HG02610 (cell line): ENCODE measurements at regions not wholly inside any gene's neighbourhood (a gene's known extent, or its start where the extent isn't known, plus 50 kb on each side); places are given as distances from the start of the nearest gene placed in this dataset.
A peak's percentile ranks its signal among the peaks of the same experiment; 100 is the strongest.

Experiments
- ATAC-seq: cut with Tn5 transposase; IDR thresholded peaks from one replicate; pipeline ENCODE4 v1.9.1; 2021; ENCODE audit warnings: mild to moderate bottlenecking, moderate library complexity; ENCODE audit not compliant: unreplicated experiment

DNA sequence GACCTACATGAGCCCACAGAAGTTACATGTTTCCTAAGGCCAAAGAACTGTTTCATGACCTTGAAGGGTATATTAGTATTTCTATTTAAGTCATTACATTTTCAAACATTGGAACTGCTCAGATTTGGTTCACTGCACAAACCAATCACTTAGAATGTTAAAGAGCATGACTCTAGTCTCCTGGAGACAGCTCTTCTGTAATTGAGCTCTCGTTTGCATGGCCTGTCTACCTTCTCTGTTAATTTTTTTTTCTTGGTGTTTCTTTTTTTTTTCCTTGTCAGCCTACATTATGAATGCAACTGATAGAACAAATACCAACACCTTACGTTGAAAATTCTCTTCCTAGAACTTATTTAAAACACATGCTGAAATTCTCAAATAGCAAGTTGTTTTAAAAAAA is 860.2 kb upstream of the MAP3K7 start:
- ATAC-seq, result no peak

DNA sequence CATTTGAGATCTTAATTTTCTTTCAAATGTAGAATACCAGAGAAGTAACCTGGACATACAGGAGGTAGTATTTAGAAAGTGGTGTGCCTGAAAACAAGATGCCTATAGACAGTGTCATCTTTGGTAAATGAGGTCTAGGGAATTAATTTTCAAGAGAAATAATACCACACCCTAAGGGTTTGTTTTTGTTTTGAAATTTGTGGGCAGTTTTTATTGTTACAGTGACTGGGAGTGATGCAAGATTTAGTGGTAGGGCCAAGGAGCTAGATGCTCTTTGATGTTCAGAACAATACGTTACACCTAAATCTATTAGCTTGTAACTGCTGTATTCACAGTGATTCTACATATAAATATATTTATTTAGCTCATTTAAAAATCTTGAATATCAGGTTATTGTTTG is 856.5 kb upstream of the MAP3K7 start:
- ATAC-seq, result no peak

DNA sequence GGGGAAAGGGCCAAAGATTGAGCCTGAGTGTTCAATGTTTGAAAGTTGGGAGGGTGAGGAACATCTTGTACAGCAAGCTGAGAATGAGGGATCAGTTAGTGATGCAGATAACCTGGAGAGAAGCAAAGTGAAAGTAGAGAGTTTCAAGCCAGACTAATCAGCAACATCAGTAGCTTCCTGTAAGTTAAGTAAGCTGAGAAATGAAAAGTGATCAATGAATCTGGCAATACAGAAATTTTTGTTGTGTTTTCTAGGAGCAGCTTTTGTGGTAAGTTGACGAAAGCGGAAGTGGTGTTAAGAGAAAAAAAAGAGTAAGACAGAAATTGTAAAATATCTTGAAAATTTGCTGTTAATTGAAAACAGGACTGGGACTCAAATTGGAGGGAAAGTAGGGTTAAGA is 855.5 kb upstream of the MAP3K7 start:
- ATAC-seq, result peak; percentile 39

- no peak for ATAC-seq
Observed at GRCh38 chr6:91438570-91438969, 851.7 kb upstream of the MAP3K7 start.

GRCh38 chr6:91437315-91437729 is 850.5 kb upstream of the MAP3K7 start:
- ATAC-seq, result no peak

DNA sequence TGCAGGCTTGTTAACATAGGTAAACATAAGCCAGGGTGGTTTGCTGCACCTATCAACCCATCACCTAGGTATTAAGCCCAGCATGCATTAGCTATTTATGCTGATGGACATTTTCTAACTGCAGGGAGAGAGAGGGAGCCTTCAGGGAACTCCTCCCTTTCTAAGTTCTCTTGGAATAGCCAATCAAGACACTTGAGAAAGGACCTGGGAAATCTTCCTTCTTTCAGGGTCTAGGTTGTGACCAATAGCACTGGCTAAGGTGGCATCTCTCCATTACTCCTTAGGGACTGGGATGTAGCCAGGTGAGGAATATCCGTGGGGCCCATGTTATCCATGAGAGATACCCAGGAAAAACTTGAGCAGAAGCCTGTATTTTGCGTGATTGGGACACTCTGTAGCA is 849.6 kb upstream of the MAP3K7 start:
- no peak for ATAC-seq

- ATAC-seq, result peak; percentile 55
Observed at GRCh38 chr6:91435630-91436029, 848.8 kb upstream of the MAP3K7 start.

- ATAC-seq, result no peak
Observed at GRCh38 chr6:91434576-91434975, 847.7 kb upstream of the MAP3K7 start.

DNA sequence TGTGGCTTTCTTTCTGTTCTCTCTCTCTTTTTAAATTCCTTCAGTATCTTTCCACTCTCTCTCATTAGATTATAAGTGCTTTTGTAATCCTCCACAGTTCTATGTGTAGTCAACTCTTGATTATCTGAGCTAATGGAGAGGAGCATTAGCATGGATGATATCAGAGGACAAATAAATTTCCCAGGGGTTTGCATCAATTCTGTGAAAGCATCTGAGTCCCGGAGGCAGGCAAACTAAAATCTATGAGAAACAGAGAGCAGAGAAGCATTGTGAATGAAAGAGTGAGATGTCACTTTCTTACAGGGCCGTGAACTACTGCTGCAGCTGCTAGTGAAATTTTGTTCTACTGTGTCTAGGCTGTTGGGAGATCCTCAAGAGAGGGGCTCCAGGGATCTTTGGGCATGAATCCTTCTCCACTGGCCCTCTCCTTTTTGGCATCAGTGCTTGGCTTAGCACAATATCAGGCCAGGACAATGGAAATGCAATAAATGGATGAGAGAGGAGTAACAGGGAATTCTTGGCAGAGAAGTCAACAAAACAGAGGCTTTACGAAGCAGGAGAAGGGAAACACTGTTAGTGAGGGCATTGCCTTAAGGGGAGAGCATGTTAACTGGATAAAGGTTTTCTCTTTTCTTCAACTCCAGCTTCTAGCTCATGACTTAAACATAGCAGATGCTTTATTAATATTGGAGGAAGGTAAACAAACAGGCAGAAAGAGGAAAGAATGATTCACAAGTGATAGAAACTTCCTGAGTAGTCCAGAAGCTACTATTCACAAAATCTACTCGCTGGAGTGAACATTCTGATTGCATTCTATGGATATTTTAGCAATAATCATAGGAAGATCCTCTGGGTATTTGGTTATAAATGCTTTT is 847.0 kb upstream of the MAP3K7 start:
- ATAC-seq, result no peak

DNA sequence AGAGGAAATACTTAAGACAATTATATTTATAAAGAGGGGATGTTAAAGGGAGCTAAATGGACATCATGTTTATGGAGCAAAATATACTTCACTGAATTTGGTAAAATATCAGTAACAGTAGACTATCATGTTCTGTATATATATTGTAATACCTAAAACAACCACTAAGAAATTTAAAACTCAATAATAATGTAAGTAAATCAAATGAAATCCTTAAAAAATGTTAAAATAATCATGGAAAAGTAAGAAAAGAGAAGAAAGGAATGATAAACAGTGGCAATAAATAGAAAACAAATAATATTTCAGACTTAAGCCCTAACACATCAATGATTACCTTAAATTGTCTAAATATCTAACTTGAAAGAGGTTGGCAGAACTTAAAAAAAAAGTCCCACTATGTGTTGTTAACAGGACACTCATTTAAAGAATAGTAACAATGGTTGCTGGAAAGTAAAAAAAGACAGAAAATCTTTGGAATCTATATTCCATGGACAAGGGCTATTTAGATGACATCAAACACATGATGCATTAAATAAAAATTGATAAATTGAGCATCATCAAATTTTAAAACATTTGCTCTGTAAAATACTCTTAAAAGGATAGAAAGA is 842.2 kb upstream of the MAP3K7 start:
- no peak for ATAC-seq

DNA sequence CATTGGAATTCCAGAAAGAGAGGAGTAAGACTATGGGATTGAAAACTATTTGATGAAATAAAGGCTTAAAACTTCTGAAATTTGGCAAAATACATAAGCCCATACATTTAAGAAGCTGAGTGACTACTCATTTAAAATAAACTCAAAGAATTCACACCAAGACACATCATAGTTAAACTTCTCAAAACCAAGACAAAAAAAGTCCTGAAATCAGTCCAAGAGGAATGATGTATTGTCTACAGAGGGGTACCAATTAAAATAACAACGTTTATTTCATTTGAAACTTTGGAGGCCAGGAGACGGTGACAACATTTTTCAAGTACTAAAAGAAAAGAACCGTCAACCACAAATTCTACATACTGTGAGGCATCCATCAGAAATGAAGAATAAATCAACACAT is 841.4 kb upstream of the MAP3K7 start:
- no peak for ATAC-seq

DNA sequence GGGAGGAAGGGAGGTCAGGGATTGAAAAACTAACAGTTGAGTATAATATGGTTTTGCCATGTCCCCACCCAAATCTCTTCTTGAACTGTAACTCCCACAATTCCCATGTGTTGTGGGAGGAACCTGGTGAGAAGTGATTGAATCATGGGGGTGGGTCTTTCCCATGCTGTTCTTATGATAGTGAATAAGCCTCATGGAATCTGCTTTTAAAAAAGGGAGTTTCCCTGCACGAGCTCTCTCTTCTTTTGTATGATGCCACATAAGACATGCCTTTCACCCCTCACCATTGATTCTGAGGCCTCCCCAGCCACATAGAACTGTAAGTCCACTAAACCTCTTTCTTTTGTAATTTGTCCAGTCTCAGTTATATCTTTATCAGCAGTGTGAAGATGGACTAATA is 833.4 kb upstream of the MAP3K7 start:
- ATAC-seq, result no peak

- ATAC-seq, result no peak
Observed at GRCh38 chr6:91415031-91415605, 828.2 kb upstream of the MAP3K7 start.

- no peak for ATAC-seq
Observed at GRCh38 chr6:91412532-91412931, 825.7 kb upstream of the MAP3K7 start.

DNA sequence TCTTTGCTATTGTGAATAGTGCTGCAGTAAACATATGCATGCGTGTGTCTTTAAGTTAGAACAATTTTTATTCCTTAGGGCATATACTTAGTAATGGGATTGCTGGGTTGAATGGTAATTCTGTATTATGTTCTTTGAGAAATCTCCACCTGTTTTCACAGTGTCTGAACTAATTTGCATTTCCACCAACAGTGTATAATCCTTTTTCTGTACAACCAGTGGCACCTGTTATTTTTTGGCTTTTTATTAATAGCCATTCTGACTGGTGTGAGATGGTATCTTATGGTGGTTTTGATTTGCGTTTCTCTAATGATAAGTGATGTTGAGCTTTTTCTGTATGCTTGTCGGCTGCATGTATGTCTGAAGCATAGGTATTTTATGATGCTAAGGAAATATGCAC is 820.8 kb upstream of the MAP3K7 start:
- ATAC-seq, result no peak

- ATAC-seq, result no peak
Observed at GRCh38 chr6:91392951-91393350, 806.1 kb upstream of the MAP3K7 start.

- ATAC-seq, result no peak
Observed at GRCh38 chr6:91387290-91388059, 800.6 kb upstream of the MAP3K7 start.

DNA sequence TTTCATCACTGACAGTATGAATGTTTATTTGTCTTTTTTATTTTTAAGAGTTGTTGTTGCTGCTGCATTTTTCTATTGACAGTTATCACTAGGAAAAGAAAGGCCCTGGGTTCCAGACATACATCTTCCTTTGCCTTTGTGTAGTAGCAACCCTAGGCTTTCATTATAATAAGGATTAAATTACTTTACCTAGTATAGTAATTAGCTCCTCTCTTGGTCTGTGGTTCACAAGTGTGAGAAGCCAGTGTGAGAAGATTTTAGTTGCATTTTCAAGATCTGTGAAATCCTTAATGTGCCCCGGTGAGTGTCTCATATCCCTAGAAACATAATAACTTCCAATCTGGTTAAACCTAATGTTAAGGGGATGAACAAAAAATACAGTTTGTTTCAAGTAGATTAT is 799.3 kb upstream of the MAP3K7 start:
- no peak for ATAC-seq

DNA sequence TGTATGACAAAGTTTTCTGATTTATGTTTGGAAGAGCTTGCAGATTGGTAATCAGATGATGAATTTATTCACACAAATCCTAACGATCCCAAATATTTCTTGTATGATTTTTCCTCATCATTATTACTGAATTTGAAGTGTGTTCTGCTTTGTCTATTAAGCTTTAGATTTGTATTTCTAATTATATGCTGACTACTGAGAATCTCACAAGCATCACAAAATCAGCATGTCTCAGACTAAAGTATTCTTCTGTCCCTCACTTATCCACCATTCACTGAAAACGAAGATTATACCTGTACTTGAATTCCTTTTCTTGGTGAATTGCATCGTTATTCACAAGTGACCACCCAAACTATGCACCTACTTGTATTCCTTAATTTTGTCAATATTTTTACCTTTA is 796.3 kb upstream of the MAP3K7 start:
- ATAC-seq, result no peak

GRCh38 chr6:91376686-91377085 is 789.8 kb upstream of the MAP3K7 start:
- ATAC-seq, result no peak

DNA sequence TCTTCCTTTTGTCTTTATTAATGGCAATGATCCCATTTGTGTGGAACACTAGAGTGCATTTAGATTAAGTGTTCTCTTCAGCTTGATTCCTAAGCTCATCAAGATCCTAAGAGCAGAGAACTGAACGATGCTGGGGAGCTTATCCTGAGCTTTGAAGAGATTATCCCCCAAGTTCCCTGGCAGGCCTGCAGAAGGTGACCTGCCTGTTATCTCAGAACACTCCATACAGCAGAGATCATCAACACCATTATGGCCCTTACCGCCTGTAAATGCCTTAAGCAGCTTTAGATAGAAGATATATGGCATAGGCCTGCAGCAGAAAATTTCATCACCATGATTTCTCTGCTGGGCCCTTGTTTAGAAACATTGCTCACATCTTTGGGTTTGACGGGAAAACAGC is 779.9 kb upstream of the MAP3K7 start:
- ATAC-seq, result no peak
